ENCODE measurements at regions not wholly inside any gene's neighbourhood (a gene's known extent, or its start where the extent isn't known, plus 50 kb on each side); places are given as distances from the start of the nearest gene placed in this dataset.

DNA sequence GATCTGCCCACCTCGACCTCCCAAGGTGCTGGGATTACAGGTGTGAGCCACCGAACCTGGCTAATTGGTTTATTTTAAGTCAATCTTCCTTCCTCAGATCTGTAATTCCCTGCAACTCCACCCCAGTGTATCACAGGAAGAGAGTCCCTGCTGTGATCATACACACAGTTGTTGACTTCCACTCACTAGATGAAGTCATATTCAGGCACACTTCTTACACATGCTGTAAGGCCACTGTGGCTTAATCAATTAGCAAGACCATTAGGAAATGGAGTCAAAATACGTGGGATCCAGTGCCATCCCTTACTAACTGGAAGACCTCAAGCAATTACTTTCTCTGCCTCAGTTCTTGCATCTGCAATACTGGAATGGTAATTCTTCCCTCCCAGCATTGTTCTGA lies 66.1 kb upstream of the PAX2 start:
- no peaks in the 10 kb centered on the region for H3K4me1 ChIP-seq (ENCODE audit: control insufficient read depth, insufficient read depth, low read length)
- no peaks in the 10 kb centered on the region; the same call in 1 of the 2 replicates for H3K9me1 ChIP-seq (ENCODE audit: insufficient read depth, low read length)
- no peak overlapping the region for H2AFZ ChIP-seq (replicated peaks; ENCODE audit: low read length, poor library complexity)
- no peak overlapping the region for H4K5ac ChIP-seq (ENCODE audit: low read depth, low read length)
- no peak overlapping the region for H2BK20ac ChIP-seq (ENCODE audit: low read depth, low read length)
- no peaks in the 10 kb centered on the region for H3K9me3 ChIP-seq (ENCODE audit: control insufficient read depth, insufficient read depth, low read length)
- no peaks in the 10 kb centered on the region for H3K36me3 ChIP-seq (ENCODE audit: control insufficient read depth, insufficient read depth, low read length)
- no peak overlapping the region for H2BK120ac ChIP-seq (ENCODE audit: low read depth, low read length)
- intact Hi-C loops (cut with micrococcal nuclease), result no loop called here
- H2BK5ac ChIP-seq (ENCODE audit: low read depth, low read length, poor library complexity, severe bottlenecking), result no peak overlapping the region
- 6% methylated on average over 2 of the region's 3 CpGs; no CpG with 5 or more reads in 1 of the 2 experiments for WGBS, 2 experiments (ENCODE audit: extremely low coverage in 2 of 2, insufficient read length in 1 of 2)
- POLR2A ChIA-PET (ENCODE audit: unreplicated experiment), result no interaction called here
- no peak overlapping the region for H3K27ac ChIP-seq (ENCODE audit: insufficient read depth, low read length)
- DNase-seq (no peak), ATAC-seq (ENCODE audit: low read depth) (no peak)
- H3K4ac ChIP-seq (ENCODE audit: low read depth, low read length), result no peak overlapping the region
- H4K20me1 ChIP-seq (ENCODE audit: insufficient read depth, low read length), result no peaks in the 10 kb centered on the region
- no peak overlapping the region for H3K56ac ChIP-seq (ENCODE audit: extremely low read depth, insufficient read depth, low read length)
- H3K4me3 ChIP-seq (ENCODE audit: insufficient read depth, low read depth, low read length), result no peak overlapping the region
- TF ChIP-seq FOS (IDR thresholded peaks at IDR 0.05; ENCODE audit: low read depth, low read length) (no peak), RCOR1 (IDR thresholded peaks at IDR 0.05; ENCODE audit: insufficient replicate concordance, low read length) (no peak), MAFK (IDR thresholded peaks at IDR 0.05; ENCODE audit: low read depth, low read length) (no peak), POLR2A (IDR thresholded peaks at IDR 0.05; ENCODE audit: low read depth, low read length) (no peak), RFX5 (IDR thresholded peaks at IDR 0.05; ENCODE audit: low read depth, low read length) (no peak), SMC3 (IDR thresholded peaks at IDR 0.05; ENCODE audit: low read depth, low read length) (no peak), CEBPB (IDR thresholded peaks at IDR 0.05; ENCODE audit: low read depth, low read length) (no peak), MXI1 (IDR thresholded peaks at IDR 0.05; ENCODE audit: borderline replicate concordance, low read depth, low read length) (no peak), BHLHE40 (IDR thresholded peaks at IDR 0.05; ENCODE audit: low read depth, low read length) (no peak), CHD1 (IDR thresholded peaks at IDR 0.05; ENCODE audit: low read depth, low read length) (no peak), NFE2L2 (IDR thresholded peaks at IDR 0.05; ENCODE audit: low read depth, low read length) (no peak), MAZ (IDR thresholded peaks at IDR 0.05; ENCODE audit: borderline replicate concordance, low read depth, low read length) (no peak), RAD21 (IDR thresholded peaks at IDR 0.05; ENCODE audit: low read length) (no peak)
- TF ChIP-seq, protein P1, sequence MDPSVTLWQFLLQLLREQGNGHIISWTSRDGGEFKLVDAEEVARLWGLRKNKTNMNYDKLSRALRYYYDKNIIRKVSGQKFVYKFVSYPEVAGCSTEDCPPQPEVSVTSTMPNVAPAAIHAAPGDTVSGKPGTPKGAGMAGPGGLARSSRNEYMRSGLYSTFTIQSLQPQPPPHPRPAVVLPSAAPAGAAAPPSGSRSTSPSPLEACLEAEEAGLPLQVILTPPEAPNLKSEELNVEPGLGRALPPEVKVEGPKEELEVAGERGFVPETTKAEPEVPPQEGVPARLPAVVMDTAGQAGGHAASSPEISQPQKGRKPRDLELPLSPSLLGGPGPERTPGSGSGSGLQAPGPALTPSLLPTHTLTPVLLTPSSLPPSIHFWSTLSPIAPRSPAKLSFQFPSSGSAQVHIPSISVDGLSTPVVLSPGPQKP (IDR thresholded peaks at IDR 0.05; ENCODE audit: borderline replicate concordance, low read depth, low read length), result no peak
- TF ChIP-seq, protein P2, sequence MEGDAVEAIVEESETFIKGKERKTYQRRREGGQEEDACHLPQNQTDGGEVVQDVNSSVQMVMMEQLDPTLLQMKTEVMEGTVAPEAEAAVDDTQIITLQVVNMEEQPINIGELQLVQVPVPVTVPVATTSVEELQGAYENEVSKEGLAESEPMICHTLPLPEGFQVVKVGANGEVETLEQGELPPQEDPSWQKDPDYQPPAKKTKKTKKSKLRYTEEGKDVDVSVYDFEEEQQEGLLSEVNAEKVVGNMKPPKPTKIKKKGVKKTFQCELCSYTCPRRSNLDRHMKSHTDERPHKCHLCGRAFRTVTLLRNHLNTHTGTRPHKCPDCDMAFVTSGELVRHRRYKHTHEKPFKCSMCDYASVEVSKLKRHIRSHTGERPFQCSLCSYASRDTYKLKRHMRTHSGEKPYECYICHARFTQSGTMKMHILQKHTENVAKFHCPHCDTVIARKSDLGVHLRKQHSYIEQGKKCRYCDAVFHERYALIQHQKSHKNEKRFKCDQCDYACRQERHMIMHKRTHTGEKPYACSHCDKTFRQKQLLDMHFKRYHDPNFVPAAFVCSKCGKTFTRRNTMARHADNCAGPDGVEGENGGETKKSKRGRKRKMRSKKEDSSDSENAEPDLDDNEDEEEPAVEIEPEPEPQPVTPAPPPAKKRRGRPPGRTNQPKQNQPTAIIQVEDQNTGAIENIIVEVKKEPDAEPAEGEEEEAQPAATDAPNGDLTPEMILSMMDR (conservative IDR thresholded peaks at IDR 0.05; ENCODE audit: low read depth, low read length), result no peak
- TF ChIP-seq, protein P3, sequence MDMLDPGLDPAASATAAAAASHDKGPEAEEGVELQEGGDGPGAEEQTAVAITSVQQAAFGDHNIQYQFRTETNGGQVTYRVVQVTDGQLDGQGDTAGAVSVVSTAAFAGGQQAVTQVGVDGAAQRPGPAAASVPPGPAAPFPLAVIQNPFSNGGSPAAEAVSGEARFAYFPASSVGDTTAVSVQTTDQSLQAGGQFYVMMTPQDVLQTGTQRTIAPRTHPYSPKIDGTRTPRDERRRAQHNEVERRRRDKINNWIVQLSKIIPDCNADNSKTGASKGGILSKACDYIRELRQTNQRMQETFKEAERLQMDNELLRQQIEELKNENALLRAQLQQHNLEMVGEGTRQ (IDR thresholded peaks at IDR 0.05; ENCODE audit: low read depth, low read length), result no peak
- BruUV-seq (replicated peaks), result no TSS peak
- dilution Hi-C loops (cut with HindIII; ENCODE audit: low sequenced_read_pairs, unreplicated experiment), result no loop called here
- in situ Hi-C loops (cut with MboI; ENCODE audit: low sequenced_read_pairs), result no loop called here
- no peak overlapping the region for H3K14ac ChIP-seq (replicated peaks; ENCODE audit: low read depth, low read length)
- no peak overlapping the region for H3K18ac ChIP-seq (ENCODE audit: low read depth, low read length)
- H3K4me2 ChIP-seq (ENCODE audit: low read depth, low read length), result no peak overlapping the region
- H3K23ac ChIP-seq (ENCODE audit: low read depth, low read length), result no peak overlapping the region
- H3K79me1 ChIP-seq (ENCODE audit: low read depth in 1 of 2, low read length in 2 of 2), result no peaks in the 10 kb centered on the region
- H4K91ac ChIP-seq (ENCODE audit: insufficient read depth, low read depth, low read length), result no peak overlapping the region
- no peak overlapping the region for H2AK9ac ChIP-seq (replicated peaks; ENCODE audit: low read depth, low read length, poor library complexity)
- H4K8ac ChIP-seq (ENCODE audit: low read depth in 2 of 2, low read length in 2 of 2), result no peak overlapping the region
- H3K27me3 ChIP-seq (ENCODE audit: control insufficient read depth, insufficient read depth, low read length), result peaks cover 25% of the 10 kb centered on the region
- no peak overlapping the region for H2AK5ac ChIP-seq (ENCODE audit: low read depth, low read length)
- no peak overlapping the region for H2BK15ac ChIP-seq (ENCODE audit: low read depth, low read length)
- CTCF ChIA-PET, result no interaction called here
- H3K9ac ChIP-seq (ENCODE audit: low read depth, low read length), result no peak overlapping the region
